SK-N-MC (cell line): ENCODE measurements at regions not wholly inside any gene's neighbourhood (a gene's known extent, or its start where the extent isn't known, plus 50 kb on each side); places are given as distances from the start of the nearest gene placed in this dataset.

Source experiments
- EZH2 ChIP-seq: fragments of 200-600 bp; sonication (generic); IDR thresholded peaks from one replicate; pipeline ENCODE4 v1.6.1; 2017; ENCODE audit warnings: antibody characterized with exemption
- FOXP2 ChIP-seq: optimal IDR thresholded peaks from 2 replicates; pipeline ENCODE3; 2011; ENCODE audit warnings: mild to moderate bottlenecking, moderate library complexity; ENCODE audit not compliant: insufficient read depth; ENCODE audit errors: extremely low read length, control extremely low read depth
- POLR2AphosphoS5 ChIP-seq: IDR thresholded peaks from 2 replicates; pipeline ENCODE4 v1.6.1; 2012; ENCODE audit warnings: mild to moderate bottlenecking, low read depth, low read length, borderline replicate concordance

GRCh38 chr17:53496356-53496755 is 326.4 kb upstream of the KIF2B start:
- TF ChIP-seq EZH2 (no peak), POLR2AphosphoS5 (no peak), FOXP2 (no peak)
